ENCODE measurements at regions not wholly inside any gene's neighbourhood (a gene's known extent, or its start where the extent isn't known, plus 50 kb on each side); places are given as distances from the start of the nearest gene placed in this dataset.

- intact Hi-C loops (cut with micrococcal nuclease) = no loop called here
- no TSS peak for BruUV-seq (replicated peaks)
- peaks cover 6 to 10% of the 10 kb centered on the region in 2 experiments for H3K27me3 ChIP-seq (ENCODE audit: control insufficient read depth in 2 of 2, insufficient read depth in 2 of 2, low read length in 2 of 2)
- DNase-seq (ENCODE audit: low read depth, low spot score) (no peak), FAIRE-seq (no peak)
- TF ChIP-seq JUN (IDR thresholded peaks at IDR 0.05; ENCODE audit: borderline replicate concordance, insufficient read depth, insufficient read length, low read depth) = no peak
- no peak for TF ChIP-seq POLR2A (IDR thresholded peaks at IDR 0.05; ENCODE audit: low read depth, low read length)
- no peak for TF ChIP-seq EZH2 (IDR thresholded peaks at IDR 0.05; ENCODE audit: borderline replicate concordance, low read depth, low read length, severe bottlenecking)
- no peak for TF ChIP-seq MAX (IDR thresholded peaks at IDR 0.05; ENCODE audit: insufficient read depth, insufficient read length)
- TF ChIP-seq MYC (IDR thresholded peaks at IDR 0.05; ENCODE audit: low read depth, low read length) = no peak
- no peak for TF ChIP-seq POLR2AphosphoS5 (IDR thresholded peaks at IDR 0.05; ENCODE audit: insufficient read depth, low read depth, low read length)
- TF ChIP-seq FOS (IDR thresholded peaks at IDR 0.05; ENCODE audit: borderline replicate concordance, insufficient read depth, low read length) = no peak
- TF ChIP-seq GATA2 (IDR thresholded peaks at IDR 0.05; ENCODE audit: insufficient read depth, insufficient read length, low read depth, low read length) = no peak
- no peak for TF ChIP-seq CTCF (IDR thresholded peaks at IDR 0.05; ENCODE audit: extremely low read depth in 1 of 2, insufficient read depth in 1 of 2, low read depth in 1 of 2, low read length in 2 of 2)
- no peaks in the 10 kb centered on the region for H3K9me1 ChIP-seq (replicated peaks; ENCODE audit: control insufficient read depth, extremely low read depth, insufficient read depth, low read length)
- H3K36me3 ChIP-seq (ENCODE audit: control insufficient read depth in 2 of 2, extremely low read depth in 1 of 2, insufficient read depth in 2 of 2, low read length in 2 of 2) = no peaks in the 10 kb centered on the region
- no peak overlapping the region for H2AFZ ChIP-seq (ENCODE audit: low read depth, low read length)
- H4K20me1 ChIP-seq (replicated peaks; ENCODE audit: control insufficient read depth, extremely low read depth, insufficient read depth, low read length) = no peaks in the 10 kb centered on the region
- H3K4me1 ChIP-seq (ENCODE audit: control insufficient read depth, extremely low read depth, insufficient read depth, low read length) = no peaks in the 10 kb centered on the region
- no peak overlapping the region for H3K4me2 ChIP-seq (ENCODE audit: insufficient read depth, low read length)
- H3K9ac ChIP-seq (replicated peaks; ENCODE audit: extremely low read depth, insufficient read depth, low read length) = no peak overlapping the region
- H3K79me2 ChIP-seq (ENCODE audit: control insufficient read depth, insufficient read depth, low read length) = no peaks in the 10 kb centered on the region
- H3K4me3 ChIP-seq (replicated peaks in 1 of 3; ENCODE audit: insufficient read depth in 1 of 3, low read depth in 1 of 3, low read length in 3 of 3) = no peak overlapping the region
- H3K9me3 ChIP-seq (replicated peaks; ENCODE audit: control insufficient read depth, insufficient read depth, low read length) = no peaks in the 10 kb centered on the region
- H3K27ac ChIP-seq (ENCODE audit: insufficient read depth, low read depth, low read length) = no peak overlapping the region
- dilution Hi-C loops (cut with MboI; ENCODE audit: extremely low pct_ligation_motif_present, low sequenced_read_pairs) = no loop called here
- ChIA-PET CTCF (interaction anchor here (0.6 to 2.7 kb wide), 5 partner anchors 9 to 608 kb away, joined by 3 to 9 read pairs (median 4); no protein-coding TSS in a partner anchor), POLR2A (no interaction called here)
Observed at GRCh38 chr1:84749427-84749826, 59.2 kb upstream of the SSX2IP start.

All from endothelial cell of umbilical vein (primary cell).